ENCODE measurements at regions not wholly inside any gene's neighbourhood (a gene's known extent, or its start where the extent isn't known, plus 50 kb on each side); places are given as distances from the start of the nearest gene placed in this dataset.

- no peak for FAIRE-seq
- DNase-seq (ENCODE audit: low read depth, low spot score) = no peak
- CTCF ChIA-PET = no interaction called here
These were observed 583.7 kb downstream of the SLITRK1 start for GRCh38 chr13:83298617-83299016.

GRCh38 chr13:83297586-83298290, 584.5 kb downstream of the SLITRK1 start:
- Histone ChIP-seq H3K4me2 (ENCODE audit: insufficient read depth, low read length) (no peak overlapping the region), H3K9me1 (replicated peaks; ENCODE audit: control insufficient read depth, extremely low read depth, insufficient read depth, low read length) (no peaks in the 10 kb centered on the region), H3K9ac (replicated peaks; ENCODE audit: extremely low read depth, insufficient read depth, low read length) (no peak overlapping the region), H3K79me2 (ENCODE audit: control insufficient read depth, insufficient read depth, low read length) (no peaks in the 10 kb centered on the region), H2AFZ (ENCODE audit: low read depth, low read length) (no peak overlapping the region), H3K27me3 (ENCODE audit: control insufficient read depth in 2 of 2, insufficient read depth in 2 of 2, low read length in 2 of 2) (no peaks in the 10 kb centered on the region), H3K27ac (ENCODE audit: insufficient read depth, low read depth, low read length) (no peak overlapping the region), H3K4me3 (replicated peaks in 1 of 3; ENCODE audit: insufficient read depth in 1 of 3, low read depth in 1 of 3, low read length in 3 of 3) (no peak overlapping the region), H3K4me1 (ENCODE audit: control insufficient read depth, extremely low read depth, insufficient read depth, low read length) (no peaks in the 10 kb centered on the region), H3K9me3 (replicated peaks; ENCODE audit: control insufficient read depth, insufficient read depth, low read length) (peaks cover 1% of the 10 kb centered on the region), H4K20me1 (replicated peaks; ENCODE audit: control insufficient read depth, extremely low read depth, insufficient read depth, low read length) (no peaks in the 10 kb centered on the region), H3K36me3 (ENCODE audit: control insufficient read depth in 2 of 2, extremely low read depth in 1 of 2, insufficient read depth in 2 of 2, low read length in 2 of 2) (no peaks in the 10 kb centered on the region)
- intact Hi-C loops (cut with micrococcal nuclease) (no loop called here), dilution Hi-C loops (cut with MboI; ENCODE audit: extremely low pct_ligation_motif_present, low sequenced_read_pairs) (no loop called here)
- BruUV-seq (replicated peaks) = no TSS peak
- CTCF ChIA-PET = no interaction called here
- POLR2A ChIA-PET = no interaction called here
- FAIRE-seq (no peak), DNase-seq (ENCODE audit: low read depth, low spot score) (no peak)
- TF ChIP-seq MYC (IDR thresholded peaks at IDR 0.05; ENCODE audit: low read depth, low read length) (no peak), FOS (IDR thresholded peaks at IDR 0.05; ENCODE audit: borderline replicate concordance, insufficient read depth, low read length) (no peak), MAX (IDR thresholded peaks at IDR 0.05; ENCODE audit: insufficient read depth, insufficient read length) (no peak), POLR2A (IDR thresholded peaks at IDR 0.05; ENCODE audit: low read depth, low read length) (no peak), CTCF (IDR thresholded peaks at IDR 0.05; ENCODE audit: extremely low read depth in 1 of 2, insufficient read depth in 1 of 2, low read depth in 1 of 2, low read length in 2 of 2) (no peak), EZH2 (IDR thresholded peaks at IDR 0.05; ENCODE audit: borderline replicate concordance, low read depth, low read length, severe bottlenecking) (no peak), GATA2 (IDR thresholded peaks at IDR 0.05; ENCODE audit: insufficient read depth, insufficient read length, low read depth, low read length) (no peak), POLR2AphosphoS5 (IDR thresholded peaks at IDR 0.05; ENCODE audit: insufficient read depth, low read depth, low read length) (no peak), JUN (IDR thresholded peaks at IDR 0.05; ENCODE audit: borderline replicate concordance, insufficient read depth, insufficient read length, low read depth) (no peak)

More at GRCh38 chr13:83298617-83299016, 583.7 kb downstream of the SLITRK1 start:
- Histone ChIP-seq H3K4me3 (replicated peaks in 1 of 3; ENCODE audit: insufficient read depth in 1 of 3, low read depth in 1 of 3, low read length in 3 of 3) (no peak overlapping the region), H3K27me3 (ENCODE audit: control insufficient read depth in 2 of 2, insufficient read depth in 2 of 2, low read length in 2 of 2) (no peaks in the 10 kb centered on the region), H3K4me2 (ENCODE audit: insufficient read depth, low read length) (no peak overlapping the region), H3K9ac (replicated peaks; ENCODE audit: extremely low read depth, insufficient read depth, low read length) (no peak overlapping the region), H4K20me1 (replicated peaks; ENCODE audit: control insufficient read depth, extremely low read depth, insufficient read depth, low read length) (no peaks in the 10 kb centered on the region), H3K4me1 (ENCODE audit: control insufficient read depth, extremely low read depth, insufficient read depth, low read length) (no peaks in the 10 kb centered on the region), H3K79me2 (ENCODE audit: control insufficient read depth, insufficient read depth, low read length) (no peaks in the 10 kb centered on the region), H3K9me1 (replicated peaks; ENCODE audit: control insufficient read depth, extremely low read depth, insufficient read depth, low read length) (no peaks in the 10 kb centered on the region), H2AFZ (ENCODE audit: low read depth, low read length) (no peak overlapping the region), H3K36me3 (ENCODE audit: control insufficient read depth in 2 of 2, extremely low read depth in 1 of 2, insufficient read depth in 2 of 2, low read length in 2 of 2) (no peaks in the 10 kb centered on the region), H3K9me3 (replicated peaks; ENCODE audit: control insufficient read depth, insufficient read depth, low read length) (peaks cover 1% of the 10 kb centered on the region), H3K27ac (ENCODE audit: insufficient read depth, low read depth, low read length) (no peak overlapping the region)
- intact Hi-C loops (cut with micrococcal nuclease) (no loop called here), dilution Hi-C loops (cut with MboI; ENCODE audit: extremely low pct_ligation_motif_present, low sequenced_read_pairs) (no loop called here)
- POLR2A ChIA-PET = no interaction called here
- no TSS peak for BruUV-seq (replicated peaks)
- TF ChIP-seq EZH2 (IDR thresholded peaks at IDR 0.05; ENCODE audit: borderline replicate concordance, low read depth, low read length, severe bottlenecking) (no peak), MYC (IDR thresholded peaks at IDR 0.05; ENCODE audit: low read depth, low read length) (no peak), MAX (IDR thresholded peaks at IDR 0.05; ENCODE audit: insufficient read depth, insufficient read length) (no peak), JUN (IDR thresholded peaks at IDR 0.05; ENCODE audit: borderline replicate concordance, insufficient read depth, insufficient read length, low read depth) (no peak), POLR2A (IDR thresholded peaks at IDR 0.05; ENCODE audit: low read depth, low read length) (no peak)

Data from endothelial cell of umbilical vein (primary cell).